K562 (cell line): ENCODE measurements at regions not wholly inside any gene's neighbourhood (a gene's known extent, or its start where the extent isn't known, plus 50 kb on each side); places are given as distances from the start of the nearest gene placed in this dataset.

Experiments used
- ERF ChIP-seq: fragments of 450-650 bp; formaldehyde crosslinking; IDR thresholded peaks from 2 replicates; pipeline ENCODE4 v1.4.0; 2020; ENCODE audit warnings: mild to moderate bottlenecking, mixed read lengths
- NFXL1 ChIP-seq: fragments of 450-650 bp; formaldehyde crosslinking; IDR thresholded peaks from 2 replicates; pipeline ENCODE4 v1.4.0; 2021; ENCODE audit warnings: mild to moderate bottlenecking
- NR2C1 ChIP-seq, 2 experiments: fragments of 450-650 bp; IDR thresholded peaks; 2 replicates each; pipeline ENCODE4 v1.6.1; 2017; ENCODE audit warnings: mild to moderate bottlenecking in 2 of 2, antibody characterized with exemption in 1 of 2, inconsistent platforms in 1 of 2, missing compliant biosample characterization in 1 of 2, missing genetic modification characterization in 1 of 2
- POLR2A ChIP-seq: fragments of 450-650 bp; conservative IDR thresholded peaks from 2 replicates; pipeline ENCODE4 v1.6.1; 2016
- POLR2AphosphoS5 ChIP-seq: IDR thresholded peaks from 2 replicates; pipeline ENCODE4 v1.6.1; 2011; ENCODE audit warnings: mild to moderate bottlenecking, low read depth, low read length, moderate library complexity; ENCODE audit not compliant: control insufficient read depth, insufficient read depth
- RFX5 ChIP-seq: IDR thresholded peaks from 2 replicates; pipeline ENCODE4 v1.6.1; 2011; ENCODE audit warnings: low read depth, mild to moderate bottlenecking, improper control_type of control experiment, low read length
- TAF1 ChIP-seq: IDR thresholded peaks from 2 replicates; pipeline ENCODE4 v1.6.1; 2011; ENCODE audit warnings: mild to moderate bottlenecking, low read length, moderate library complexity; ENCODE audit not compliant: insufficient read depth, control insufficient read depth, severe bottlenecking; ENCODE audit errors: extremely low read depth
- XRCC4 ChIP-seq: IDR thresholded peaks from one replicate; pipeline ENCODE4 v1.6.1; 2011; ENCODE audit not compliant: insufficient read depth, insufficient read length; ENCODE audit errors: extremely low read depth
- ZFP36 ChIP-seq: fragments of 150-350 bp; IDR thresholded peaks from 2 replicates; pipeline ENCODE4 v1.6.1; 2018; ENCODE audit warnings: low read length, low read depth; ENCODE audit not compliant: partially characterized antibody
- ZNF121 ChIP-seq: sonication (generic); formaldehyde crosslinking; conservative IDR thresholded peaks from 2 replicates; pipeline ENCODE4 v1.8.0; 2022; ENCODE audit warnings: missing genetic modification reagents
- ZNF24 ChIP-seq: fragments of 450-650 bp; IDR thresholded peaks from 2 replicates; pipeline ENCODE4 v1.6.1; 2016
- TF ChIP-seq, protein P1 (sequence below), 2 experiments: IDR thresholded peaks; 2 replicates each; pipeline ENCODE4 v1.6.1; 2012; ENCODE audit warnings: improper control_type of control experiment in 2 of 2, low read depth in 2 of 2, low read length in 2 of 2, borderline replicate concordance in 1 of 2
- TF ChIP-seq, protein P2 (sequence below): fragments of 150-350 bp; IDR thresholded peaks from 2 replicates; pipeline ENCODE4 v1.6.1; 2014; ENCODE audit warnings: low read depth, mild to moderate bottlenecking, low read length, borderline replicate concordance

DNA sequence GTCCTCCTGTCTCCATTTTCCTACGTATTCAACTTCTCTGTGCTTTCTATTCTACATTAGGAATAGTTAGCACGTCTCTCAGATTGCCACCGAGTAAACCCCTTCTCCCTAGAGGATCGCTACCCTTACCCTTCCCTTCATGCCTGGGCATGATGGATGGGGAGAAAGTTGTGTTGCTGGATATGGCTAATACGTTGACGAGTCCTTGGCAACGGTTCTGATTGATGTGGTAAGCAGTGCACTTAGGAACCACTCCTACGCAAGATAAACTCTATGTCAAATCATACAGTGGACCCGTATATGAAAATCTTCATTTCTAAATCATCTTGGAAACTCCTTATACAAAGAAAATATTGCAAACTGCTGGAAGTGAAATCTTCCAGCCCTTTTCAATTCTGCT is 224.5 kb downstream of the EFNB2 start:
- TF ChIP-seq RFX5 (no peak), ERF (CRISPR knock-in tag) (no peak), NFXL1 (CRISPR knock-in tag) (no peak), NR2C1 (IDR thresholded peaks at IDR 0.05) (no peak), NR2C1 (tag; IDR thresholded peaks at IDR 0.05) (no peak), ZFP36 (no peak), POLR2A (no peak), ZNF24 (no peak), TAF1 (no peak), XRCC4 (no peak), ZNF121 (CRISPR knock-in tag) (no peak), POLR2AphosphoS5 (no peak)
- TF ChIP-seq, protein P1, sequence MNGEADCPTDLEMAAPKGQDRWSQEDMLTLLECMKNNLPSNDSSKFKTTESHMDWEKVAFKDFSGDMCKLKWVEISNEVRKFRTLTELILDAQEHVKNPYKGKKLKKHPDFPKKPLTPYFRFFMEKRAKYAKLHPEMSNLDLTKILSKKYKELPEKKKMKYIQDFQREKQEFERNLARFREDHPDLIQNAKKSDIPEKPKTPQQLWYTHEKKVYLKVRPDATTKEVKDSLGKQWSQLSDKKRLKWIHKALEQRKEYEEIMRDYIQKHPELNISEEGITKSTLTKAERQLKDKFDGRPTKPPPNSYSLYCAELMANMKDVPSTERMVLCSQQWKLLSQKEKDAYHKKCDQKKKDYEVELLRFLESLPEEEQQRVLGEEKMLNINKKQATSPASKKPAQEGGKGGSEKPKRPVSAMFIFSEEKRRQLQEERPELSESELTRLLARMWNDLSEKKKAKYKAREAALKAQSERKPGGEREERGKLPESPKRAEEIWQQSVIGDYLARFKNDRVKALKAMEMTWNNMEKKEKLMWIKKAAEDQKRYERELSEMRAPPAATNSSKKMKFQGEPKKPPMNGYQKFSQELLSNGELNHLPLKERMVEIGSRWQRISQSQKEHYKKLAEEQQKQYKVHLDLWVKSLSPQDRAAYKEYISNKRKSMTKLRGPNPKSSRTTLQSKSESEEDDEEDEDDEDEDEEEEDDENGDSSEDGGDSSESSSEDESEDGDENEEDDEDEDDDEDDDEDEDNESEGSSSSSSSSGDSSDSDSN (IDR thresholded peaks at IDR 0.05; ENCODE audit: borderline replicate concordance in 1 of 2, low read depth in 2 of 2, low read length in 2 of 2): no peak
- TF ChIP-seq, protein P2, sequence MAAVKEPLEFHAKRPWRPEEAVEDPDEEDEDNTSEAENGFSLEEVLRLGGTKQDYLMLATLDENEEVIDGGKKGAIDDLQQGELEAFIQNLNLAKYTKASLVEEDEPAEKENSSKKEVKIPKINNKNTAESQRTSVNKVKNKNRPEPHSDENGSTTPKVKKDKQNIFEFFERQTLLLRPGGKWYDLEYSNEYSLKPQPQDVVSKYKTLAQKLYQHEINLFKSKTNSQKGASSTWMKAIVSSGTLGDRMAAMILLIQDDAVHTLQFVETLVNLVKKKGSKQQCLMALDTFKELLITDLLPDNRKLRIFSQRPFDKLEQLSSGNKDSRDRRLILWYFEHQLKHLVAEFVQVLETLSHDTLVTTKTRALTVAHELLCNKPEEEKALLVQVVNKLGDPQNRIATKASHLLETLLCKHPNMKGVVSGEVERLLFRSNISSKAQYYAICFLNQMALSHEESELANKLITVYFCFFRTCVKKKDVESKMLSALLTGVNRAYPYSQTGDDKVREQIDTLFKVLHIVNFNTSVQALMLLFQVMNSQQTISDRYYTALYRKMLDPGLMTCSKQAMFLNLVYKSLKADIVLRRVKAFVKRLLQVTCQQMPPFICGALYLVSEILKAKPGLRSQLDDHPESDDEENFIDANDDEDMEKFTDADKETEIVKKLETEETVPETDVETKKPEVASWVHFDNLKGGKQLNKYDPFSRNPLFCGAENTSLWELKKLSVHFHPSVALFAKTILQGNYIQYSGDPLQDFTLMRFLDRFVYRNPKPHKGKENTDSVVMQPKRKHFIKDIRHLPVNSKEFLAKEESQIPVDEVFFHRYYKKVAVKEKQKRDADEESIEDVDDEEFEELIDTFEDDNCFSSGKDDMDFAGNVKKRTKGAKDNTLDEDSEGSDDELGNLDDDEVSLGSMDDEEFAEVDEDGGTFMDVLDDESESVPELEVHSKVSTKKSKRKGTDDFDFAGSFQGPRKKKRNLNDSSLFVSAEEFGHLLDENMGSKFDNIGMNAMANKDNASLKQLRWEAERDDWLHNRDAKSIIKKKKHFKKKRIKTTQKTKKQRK: no peak
